ENCODE measurements at regions not wholly inside any gene's neighbourhood (a gene's known extent, or its start where the extent isn't known, plus 50 kb on each side); places are given as distances from the start of the nearest gene placed in this dataset.

- WGBS (ENCODE audit: low lambda C conversion rate), result 2% methylated on average over 2 of the region's 2 CpGs
- no TSS peak for BruUV-seq (replicated peaks)
- H2AFZ ChIP-seq (ENCODE audit: low read length), result no peak overlapping the region
- no peak overlapping the region for H3K27ac ChIP-seq (ENCODE audit: extremely low read length, insufficient read depth, low read length)
- H3K9ac ChIP-seq (ENCODE audit: insufficient read depth, low read depth, low read length), result no peak overlapping the region
- no peak overlapping the region for H3K4me2 ChIP-seq (ENCODE audit: low read depth, low read length)
- ATAC-seq (no peak), FAIRE-seq (no peak), DNase-seq (ENCODE audit: low spot score) (no peak)
- POLR2A ChIA-PET, result no interaction called here
- H4K20me1 ChIP-seq (ENCODE audit: insufficient read depth, low read length), result no peaks in the 10 kb centered on the region
- H3K79me2 ChIP-seq (ENCODE audit: insufficient read depth, low read length), result no peaks in the 10 kb centered on the region
- intact Hi-C loops (cut with micrococcal nuclease; ENCODE audit: unreplicated experiment) (no loop called here), in situ Hi-C loops (cut with HindIII; ENCODE audit: extremely low pct_ligation_motif_present, low pct_unique_long_range_greater_than_20kb) (no loop called here)
- H3K4me1 ChIP-seq (ENCODE audit: insufficient read depth, low read length), result no peaks in the 10 kb centered on the region
- no peaks in the 10 kb centered on the region for H3K9me3 ChIP-seq (ENCODE audit: low read length)
- no peak overlapping the region for H3K4me3 ChIP-seq (replicated peaks in 1 of 3; ENCODE audit: insufficient read depth in 1 of 3, low read depth in 2 of 3, low read length in 3 of 3)
- H3K36me3 ChIP-seq (replicated peaks in 1 of 2; ENCODE audit: control insufficient read depth in 1 of 2, insufficient read depth in 2 of 2, low read length in 2 of 2), result no peaks in the 10 kb centered on the region
- H3K27me3 ChIP-seq (ENCODE audit: control insufficient read depth in 1 of 2, insufficient read depth in 2 of 2, low read length in 2 of 2), result no peaks in the 10 kb centered on the region
- CTCF ChIA-PET (ENCODE audit: low intra/inter-chr PET ratio, low total read pairs), result no interaction called here
- no peak for TF ChIP-seq MAZ (IDR thresholded peaks at IDR 0.05; ENCODE audit: borderline replicate concordance, low read depth, low read length)
- TF ChIP-seq MAZ (CRISPR knock-in tag; IDR thresholded peaks at IDR 0.05; ENCODE audit: low read depth), result no peak
- TF ChIP-seq AGO1 (IDR thresholded peaks at IDR 0.05; ENCODE audit: low read depth, low read length, poor library complexity, severe bottlenecking), result no peak
- TF ChIP-seq CHD2 (IDR thresholded peaks at IDR 0.05; ENCODE audit: low read depth, low read length), result no peak
- no peak for TF ChIP-seq BHLHE40 (IDR thresholded peaks at IDR 0.05; ENCODE audit: low read length)
- no peak for TF ChIP-seq BATF2 (CRISPR knock-in tag; IDR thresholded peaks at IDR 0.05)
- TF ChIP-seq, protein P1, sequence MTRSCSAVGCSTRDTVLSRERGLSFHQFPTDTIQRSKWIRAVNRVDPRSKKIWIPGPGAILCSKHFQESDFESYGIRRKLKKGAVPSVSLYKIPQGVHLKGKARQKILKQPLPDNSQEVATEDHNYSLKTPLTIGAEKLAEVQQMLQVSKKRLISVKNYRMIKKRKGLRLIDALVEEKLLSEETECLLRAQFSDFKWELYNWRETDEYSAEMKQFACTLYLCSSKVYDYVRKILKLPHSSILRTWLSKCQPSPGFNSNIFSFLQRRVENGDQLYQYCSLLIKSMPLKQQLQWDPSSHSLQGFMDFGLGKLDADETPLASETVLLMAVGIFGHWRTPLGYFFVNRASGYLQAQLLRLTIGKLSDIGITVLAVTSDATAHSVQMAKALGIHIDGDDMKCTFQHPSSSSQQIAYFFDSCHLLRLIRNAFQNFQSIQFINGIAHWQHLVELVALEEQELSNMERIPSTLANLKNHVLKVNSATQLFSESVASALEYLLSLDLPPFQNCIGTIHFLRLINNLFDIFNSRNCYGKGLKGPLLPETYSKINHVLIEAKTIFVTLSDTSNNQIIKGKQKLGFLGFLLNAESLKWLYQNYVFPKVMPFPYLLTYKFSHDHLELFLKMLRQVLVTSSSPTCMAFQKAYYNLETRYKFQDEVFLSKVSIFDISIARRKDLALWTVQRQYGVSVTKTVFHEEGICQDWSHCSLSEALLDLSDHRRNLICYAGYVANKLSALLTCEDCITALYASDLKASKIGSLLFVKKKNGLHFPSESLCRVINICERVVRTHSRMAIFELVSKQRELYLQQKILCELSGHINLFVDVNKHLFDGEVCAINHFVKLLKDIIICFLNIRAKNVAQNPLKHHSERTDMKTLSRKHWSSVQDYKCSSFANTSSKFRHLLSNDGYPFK (CRISPR knock-in tag; IDR thresholded peaks at IDR 0.05; ENCODE audit: borderline replicate concordance), result no peak
- TF ChIP-seq RFX1 (IDR thresholded peaks at IDR 0.05), result no peak
- TF ChIP-seq ZFYVE20 (CRISPR knock-in tag; IDR thresholded peaks at IDR 0.05; ENCODE audit: borderline replicate concordance, low read depth), result no peak
- no peak for TF ChIP-seq ZNF549 (CRISPR knock-in tag; IDR thresholded peaks at IDR 0.05)
- TF ChIP-seq ZNF652 (CRISPR knock-in tag; IDR thresholded peaks at IDR 0.05; ENCODE audit: borderline replicate concordance, low read depth), result no peak
- no peak for TF ChIP-seq SMAD3 (CRISPR knock-in tag; IDR thresholded peaks at IDR 0.05)
- TF ChIP-seq SOX13 (IDR thresholded peaks at IDR 0.05), result no peak
- no peak for TF ChIP-seq SOX13 (CRISPR knock-in tag; conservative IDR thresholded peaks at IDR 0.05 in 1 of 2, IDR thresholded peaks at IDR 0.05 in 1 of 2)
- TF ChIP-seq CREM (IDR thresholded peaks at IDR 0.05), result no peak
- TF ChIP-seq CREM (CRISPR knock-in tag; IDR thresholded peaks at IDR 0.05), result no peak
- no peak for TF ChIP-seq ZNF264 (CRISPR knock-in tag; IDR thresholded peaks at IDR 0.05)
- TF ChIP-seq ZNF33B (CRISPR knock-in tag; IDR thresholded peaks at IDR 0.05), result no peak
- TF ChIP-seq, protein P2, sequence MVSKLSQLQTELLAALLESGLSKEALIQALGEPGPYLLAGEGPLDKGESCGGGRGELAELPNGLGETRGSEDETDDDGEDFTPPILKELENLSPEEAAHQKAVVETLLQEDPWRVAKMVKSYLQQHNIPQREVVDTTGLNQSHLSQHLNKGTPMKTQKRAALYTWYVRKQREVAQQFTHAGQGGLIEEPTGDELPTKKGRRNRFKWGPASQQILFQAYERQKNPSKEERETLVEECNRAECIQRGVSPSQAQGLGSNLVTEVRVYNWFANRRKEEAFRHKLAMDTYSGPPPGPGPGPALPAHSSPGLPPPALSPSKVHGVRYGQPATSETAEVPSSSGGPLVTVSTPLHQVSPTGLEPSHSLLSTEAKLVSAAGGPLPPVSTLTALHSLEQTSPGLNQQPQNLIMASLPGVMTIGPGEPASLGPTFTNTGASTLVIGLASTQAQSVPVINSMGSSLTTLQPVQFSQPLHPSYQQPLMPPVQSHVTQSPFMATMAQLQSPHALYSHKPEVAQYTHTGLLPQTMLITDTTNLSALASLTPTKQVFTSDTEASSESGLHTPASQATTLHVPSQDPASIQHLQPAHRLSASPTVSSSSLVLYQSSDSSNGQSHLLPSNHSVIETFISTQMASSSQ (IDR thresholded peaks at IDR 0.05; ENCODE audit: low read depth), result no peak
- TF ChIP-seq, protein P2 (CRISPR knock-in tag; IDR thresholded peaks at IDR 0.05; ENCODE audit: borderline replicate concordance), result no peak
These were observed 825.1 kb downstream of the SLC4A3 start for GRCh38 chr2:220452561-220452960.
